ENCODE measurements at regions not wholly inside any gene's neighbourhood (a gene's known extent, or its start where the extent isn't known, plus 50 kb on each side); places are given as distances from the start of the nearest gene placed in this dataset.

- no peaks in the 10 kb centered on the region for H3K9me3 Mint-ChIP-seq
- no peaks in the 10 kb centered on the region for H3K36me3 Mint-ChIP-seq
- H3K4me1 Mint-ChIP-seq, result peaks cover 9 to 10% of the 10 kb centered on the region in 2 donors
- H3K4me3 Mint-ChIP-seq, result no peak overlapping the region
- H3K27ac Mint-ChIP-seq, result no peak overlapping the region
- peaks cover 0 to 2% (median 0%) of the 10 kb centered on the region in 3 donors for H3K27me3 Mint-ChIP-seq (ENCODE audit: low read depth in 3 of 3)
- no peak for DNase-seq
Measured at GRCh38 chr3:23701716-23702597, 103.8 kb upstream of the UBE2E1 start.

DNA sequence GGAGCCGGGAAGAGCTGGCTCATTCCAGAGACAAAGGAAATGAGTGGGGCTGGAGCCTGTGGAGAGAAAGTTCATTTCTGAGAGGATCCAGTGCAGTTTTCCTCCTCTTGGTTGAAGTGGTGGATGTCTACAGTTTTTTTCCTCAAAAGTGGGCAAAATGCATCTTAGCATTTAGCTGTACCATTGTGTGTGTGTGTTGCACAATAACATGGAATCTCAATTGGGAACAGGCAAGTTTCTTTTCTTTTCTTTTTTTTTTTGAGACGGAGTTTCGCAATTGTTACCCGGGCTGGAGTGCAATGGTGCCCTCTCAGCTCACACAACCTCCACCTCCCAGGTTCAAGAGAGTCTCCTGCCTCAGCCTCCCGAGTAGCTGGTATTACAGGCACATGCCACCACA lies 101.5 kb upstream of the UBE2E1 start:
- H3K9me3 Mint-ChIP-seq, result no peaks in the 10 kb centered on the region
- no peak for DNase-seq
- peaks cover 13 to 14% of the 10 kb centered on the region in 2 donors for H3K4me1 Mint-ChIP-seq
- no peak overlapping the region for H3K4me3 Mint-ChIP-seq
- H3K27ac Mint-ChIP-seq, result no peak overlapping the region
- H3K36me3 Mint-ChIP-seq, result no peaks in the 10 kb centered on the region
- H3K27me3 Mint-ChIP-seq (ENCODE audit: low read depth in 3 of 3), result peaks cover 0 to 2% (median 2%) of the 10 kb centered on the region in 3 donors

DNA sequence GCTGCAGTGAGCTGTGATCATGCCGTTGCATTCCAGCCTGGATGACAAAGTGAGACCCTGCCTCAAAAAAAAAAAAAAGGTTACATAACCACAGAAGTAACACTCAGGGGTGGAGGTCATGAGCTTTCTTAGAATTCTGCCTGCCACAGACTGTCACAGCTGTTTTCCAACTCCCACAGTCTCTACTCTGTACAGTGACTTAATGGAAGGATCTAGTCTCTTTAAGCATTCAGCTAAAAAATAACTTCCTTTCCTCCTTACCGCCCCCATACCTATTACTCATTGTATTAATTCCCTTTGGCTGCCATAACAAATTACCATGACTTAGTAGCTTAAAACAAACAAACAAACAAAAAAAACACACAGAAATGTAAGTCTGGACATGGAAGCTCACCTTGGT lies 99.6 kb upstream of the UBE2E1 start:
- Mint-ChIP-seq H3K9me3 (no peaks in the 10 kb centered on the region), H3K27ac (peak overlapping the region in 1 of 6 donors; percentile 12), H3K4me1 (peaks cover 31% of the 10 kb centered on the region in 2 donors), H3K36me3 (no peaks in the 10 kb centered on the region), H3K27me3 (ENCODE audit: low read depth in 3 of 3) (peaks cover 0 to 3% (median 2%) of the 10 kb centered on the region in 3 donors), H3K4me3 (no peak overlapping the region)
- no peak for DNase-seq

GRCh38 chr3:23709987-23710386 lies 95.8 kb upstream of the UBE2E1 start:
- H3K4me3 Mint-ChIP-seq, result peak overlapping the region in 4 of 5 donors; percentile 22 to 76 (median 48)

GRCh38 chr3:23710555-23710954 lies 95.2 kb upstream of the UBE2E1 start:
- Mint-ChIP-seq H3K9me3 (no peaks in the 10 kb centered on the region), H3K27ac (no peak overlapping the region), H3K4me1 (peaks cover 39 to 45% of the 10 kb centered on the region in 2 donors), H3K4me3 (peak overlapping the region in 1 of 5 donors; percentile 76), H3K27me3 (ENCODE audit: low read depth in 3 of 3) (peaks cover 0 to 3% (median 1%) of the 10 kb centered on the region in 3 donors), H3K36me3 (no peaks in the 10 kb centered on the region)
- DNase-seq, result no peak

More at GRCh38 chr3:23709987-23710386, 95.8 kb upstream of the UBE2E1 start:
- Mint-ChIP-seq H3K4me1 (peaks cover 39 to 45% of the 10 kb centered on the region in 2 donors), H3K27me3 (ENCODE audit: low read depth in 3 of 3) (peaks cover 0 to 3% (median 3%) of the 10 kb centered on the region in 3 donors), H3K27ac (peak overlapping the region in 1 of 6 donors; percentile 24), H3K36me3 (no peaks in the 10 kb centered on the region), H3K9me3 (no peaks in the 10 kb centered on the region)
- peak in 2 of 3 donors; percentile 5 to 15 for DNase-seq

DNA sequence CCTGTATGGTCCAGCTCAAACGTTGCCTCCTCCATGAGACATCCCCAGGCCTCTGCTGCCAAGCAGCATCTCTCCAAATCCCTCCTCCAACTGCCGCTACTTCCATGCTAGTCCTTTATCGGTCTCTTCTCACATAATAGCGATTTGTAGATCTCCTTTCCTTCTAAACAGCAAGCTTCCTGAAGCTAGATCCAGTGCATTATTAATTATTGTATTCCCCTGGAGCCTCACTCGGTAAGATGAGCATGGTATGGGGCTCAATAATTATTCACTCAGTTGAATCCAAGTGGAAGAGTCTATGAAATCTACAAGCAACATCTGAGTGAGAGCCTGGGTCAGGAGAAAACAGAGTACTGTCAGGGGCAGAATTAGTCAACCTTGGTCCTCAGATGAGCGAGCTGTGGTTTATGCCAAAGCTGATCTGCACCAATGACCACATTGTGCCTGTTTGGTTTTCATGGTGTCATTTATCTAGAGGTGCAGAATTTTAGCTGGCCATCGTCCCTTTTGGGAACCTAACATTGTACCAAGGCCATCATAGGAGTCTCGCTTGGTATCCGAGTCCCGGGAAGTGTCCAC lies 93.8 kb upstream of the UBE2E1 start:
- Mint-ChIP-seq H3K36me3 (no peaks in the 10 kb centered on the region), H3K27me3 (ENCODE audit: low read depth in 3 of 3) (peaks cover 0 to 5% (median 1%) of the 10 kb centered on the region in 3 donors), H3K27ac (no peak overlapping the region), H3K9me3 (no peaks in the 10 kb centered on the region), H3K4me1 (peaks cover 30 to 34% of the 10 kb centered on the region in 2 donors), H3K4me3 (no peak overlapping the region)
- no peak for DNase-seq

DNA sequence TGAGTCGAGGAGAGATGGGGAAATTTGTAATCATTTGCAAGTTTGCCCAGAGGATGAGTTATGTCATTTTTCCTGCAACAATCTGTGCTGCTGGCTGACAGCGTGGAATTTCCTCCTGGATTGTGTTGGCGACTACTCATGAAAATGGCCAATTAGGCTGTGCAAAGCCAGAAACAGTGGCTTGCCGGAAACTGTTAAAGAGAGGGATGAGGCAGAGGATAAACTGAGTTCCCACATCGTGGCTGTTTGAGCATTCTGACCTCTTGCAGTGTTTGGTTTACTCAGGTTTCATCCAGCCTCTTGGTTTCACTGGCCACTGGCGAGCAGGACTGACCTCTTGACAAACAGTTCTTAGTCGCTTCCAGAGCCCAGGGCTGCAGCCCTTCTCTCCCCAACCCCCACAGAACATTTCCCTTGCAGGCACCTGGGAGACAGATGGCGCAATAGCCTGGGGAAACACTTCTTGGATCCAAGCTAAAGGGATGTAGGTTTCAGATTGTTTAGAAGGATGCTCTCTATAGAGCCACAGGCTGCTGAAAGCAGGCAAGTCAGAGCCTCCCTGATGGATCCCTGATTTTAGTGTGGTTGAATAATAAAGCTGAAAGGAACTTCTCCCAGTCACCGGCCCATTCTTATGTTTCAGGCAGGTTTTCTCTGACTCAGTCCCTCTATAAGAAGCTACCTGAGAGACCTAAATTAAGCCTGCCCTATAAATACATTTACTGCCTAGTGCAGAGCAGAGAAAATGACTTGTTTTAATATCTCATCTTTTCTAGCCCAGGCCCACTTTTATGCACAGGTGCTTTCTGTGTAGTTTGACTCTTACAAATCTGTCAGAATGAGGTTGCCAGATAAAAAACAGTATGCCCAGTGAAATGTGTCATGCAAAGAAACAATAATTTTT lies 92.8 kb upstream of the UBE2E1 start:
- Mint-ChIP-seq H3K27ac (no peak overlapping the region), H3K4me1 (peaks cover 28 to 30% of the 10 kb centered on the region in 2 donors), H3K9me3 (no peaks in the 10 kb centered on the region), H3K4me3 (no peak overlapping the region), H3K36me3 (no peaks in the 10 kb centered on the region), H3K27me3 (ENCODE audit: low read depth in 3 of 3) (peaks cover 0 to 3% (median 1%) of the 10 kb centered on the region in 3 donors)
- DNase-seq, result no peak

DNA sequence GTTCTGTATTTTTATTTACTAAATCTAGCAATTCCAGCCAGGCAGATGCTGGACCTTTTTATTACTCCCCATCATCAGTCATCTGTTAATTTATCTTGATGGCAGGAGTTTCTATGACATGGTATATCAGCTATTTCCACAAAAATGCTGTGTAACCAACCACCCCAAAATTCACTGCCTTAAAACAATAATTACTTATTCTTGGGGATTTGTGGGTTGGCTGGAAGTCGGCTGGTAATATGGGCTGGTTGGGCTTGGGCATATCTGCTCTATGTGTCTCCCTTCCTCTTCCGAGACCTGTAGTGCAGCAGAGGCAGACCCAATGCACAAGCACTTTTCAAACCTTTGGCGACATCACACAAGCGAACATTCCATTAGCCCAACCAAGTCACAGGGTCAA lies 92.1 kb upstream of the UBE2E1 start:
- Mint-ChIP-seq H3K9me3 (no peaks in the 10 kb centered on the region), H3K4me1 (peaks cover 28 to 30% of the 10 kb centered on the region in 2 donors), H3K27ac (peak overlapping the region in 1 of 6 donors; percentile 18), H3K27me3 (ENCODE audit: low read depth in 3 of 3) (peaks cover 0 to 3% (median 1%) of the 10 kb centered on the region in 3 donors), H3K4me3 (no peak overlapping the region), H3K36me3 (no peaks in the 10 kb centered on the region)
- DNase-seq, result no peak

- Mint-ChIP-seq H3K27me3 (ENCODE audit: low read depth in 3 of 3) (peaks cover 0 to 1% (median 0%) of the 10 kb centered on the region in 3 donors), H3K4me3 (no peak overlapping the region), H3K36me3 (peaks cover 0 to 7% (median 0%) of the 10 kb centered on the region in 3 donors), H3K9me3 (no peaks in the 10 kb centered on the region), H3K27ac (no peak overlapping the region), H3K4me1 (no peaks in the 10 kb centered on the region)
- DNase-seq, result no peak
Measured at GRCh38 chr3:23720059-23720458, 85.7 kb upstream of the UBE2E1 start.

- no peaks in the 10 kb centered on the region for H3K4me1 Mint-ChIP-seq
- no peak overlapping the region for H3K27ac Mint-ChIP-seq
- DNase-seq, result no peak
- no peaks in the 10 kb centered on the region for H3K9me3 Mint-ChIP-seq
- H3K27me3 Mint-ChIP-seq (ENCODE audit: low read depth in 3 of 3), result peaks cover 0 to 1% (median 0%) of the 10 kb centered on the region in 3 donors
- no peak overlapping the region for H3K4me3 Mint-ChIP-seq
- H3K36me3 Mint-ChIP-seq, result peaks cover 0 to 7% (median 0%) of the 10 kb centered on the region in 3 donors
Measured at GRCh38 chr3:23720885-23721284, 84.9 kb upstream of the UBE2E1 start.

DNA sequence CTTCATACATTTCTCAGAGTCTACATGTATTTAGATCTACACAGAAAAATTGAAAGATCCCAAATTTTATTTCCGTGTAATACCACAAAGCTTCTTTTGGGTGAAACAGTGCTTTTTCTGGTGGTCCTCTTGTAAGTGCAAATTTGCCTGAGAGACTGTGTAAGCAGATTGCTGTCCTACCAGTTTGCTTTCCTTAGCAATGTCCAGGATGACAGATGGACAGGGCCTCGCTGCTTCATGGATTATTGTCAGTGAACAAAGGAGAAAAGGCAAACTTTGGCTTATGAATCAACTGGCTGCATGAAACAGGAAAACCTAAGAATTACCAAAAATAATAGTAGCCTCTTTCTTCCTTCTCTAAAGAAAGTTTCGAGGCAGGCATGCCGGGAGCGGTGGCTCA lies 82.6 kb upstream of the UBE2E1 start:
- no peak overlapping the region for H3K27ac Mint-ChIP-seq
- peaks cover 0 to 2% (median 0%) of the 10 kb centered on the region in 3 donors for H3K27me3 Mint-ChIP-seq (ENCODE audit: low read depth in 3 of 3)
- peaks cover 11 to 14% of the 10 kb centered on the region in 2 donors for H3K4me1 Mint-ChIP-seq
- peaks cover 0 to 7% (median 0%) of the 10 kb centered on the region in 3 donors for H3K36me3 Mint-ChIP-seq
- DNase-seq, result no peak
- no peak overlapping the region for H3K4me3 Mint-ChIP-seq
- no peaks in the 10 kb centered on the region for H3K9me3 Mint-ChIP-seq

DNA sequence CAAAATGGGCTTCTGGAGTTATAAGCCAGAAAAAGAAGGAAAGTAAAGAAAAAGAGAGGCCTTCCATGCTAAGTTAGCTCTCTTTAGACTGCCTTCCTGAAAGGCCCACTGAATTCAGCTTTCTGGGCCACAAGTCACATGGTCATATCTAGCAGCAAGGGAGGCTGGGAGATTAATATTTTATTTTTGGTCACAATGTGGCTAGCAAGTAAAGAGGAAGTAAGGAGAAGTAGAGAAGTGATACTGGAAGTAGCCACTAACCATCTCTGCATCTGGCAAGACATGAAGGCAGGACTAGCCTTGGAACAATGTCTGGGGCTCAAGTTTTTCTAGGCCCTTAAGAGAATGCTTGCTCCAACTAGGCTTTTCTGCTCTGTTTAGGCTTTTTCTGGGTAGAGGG lies 81.8 kb upstream of the UBE2E1 start:
- DNase-seq, result no peak
- no peak overlapping the region for H3K4me3 Mint-ChIP-seq
- peaks cover 0 to 2% (median 0%) of the 10 kb centered on the region in 3 donors for H3K27me3 Mint-ChIP-seq (ENCODE audit: low read depth in 3 of 3)
- no peak overlapping the region for H3K27ac Mint-ChIP-seq
- peaks cover 0 to 7% (median 0%) of the 10 kb centered on the region in 3 donors for H3K36me3 Mint-ChIP-seq
- H3K9me3 Mint-ChIP-seq, result no peaks in the 10 kb centered on the region
- peaks cover 11 to 14% of the 10 kb centered on the region in 2 donors for H3K4me1 Mint-ChIP-seq

- H3K36me3 Mint-ChIP-seq, result no peaks in the 10 kb centered on the region
- no peaks in the 10 kb centered on the region for H3K9me3 Mint-ChIP-seq
- peaks cover 11 to 14% of the 10 kb centered on the region in 2 donors for H3K4me1 Mint-ChIP-seq
- H3K27me3 Mint-ChIP-seq (ENCODE audit: low read depth in 3 of 3), result peaks cover 0 to 2% (median 0%) of the 10 kb centered on the region in 3 donors
- H3K27ac Mint-ChIP-seq, result peak overlapping the region in 4 of 6 donors; percentile 17 to 62 (median 44)
- no peak overlapping the region for H3K4me3 Mint-ChIP-seq
- DNase-seq, result no peak
Measured at GRCh38 chr3:23726811-23727548, 78.8 kb upstream of the UBE2E1 start.
